ENCODE measurements at regions not wholly inside any gene's neighbourhood (a gene's known extent, or its start where the extent isn't known, plus 50 kb on each side); places are given as distances from the start of the nearest gene placed in this dataset.

- TF ChIP-seq EZH2 (IDR thresholded peaks at IDR 0.05; ENCODE audit: borderline replicate concordance, low read depth, low read length, severe bottlenecking) (no peak), CTCF (IDR thresholded peaks at IDR 0.05; ENCODE audit: extremely low read depth in 1 of 2, insufficient read depth in 1 of 2, low read depth in 1 of 2, low read length in 2 of 2) (no peak), POLR2AphosphoS5 (IDR thresholded peaks at IDR 0.05; ENCODE audit: insufficient read depth, low read depth, low read length) (no peak), POLR2A (IDR thresholded peaks at IDR 0.05; ENCODE audit: low read depth, low read length) (no peak), GATA2 (IDR thresholded peaks at IDR 0.05; ENCODE audit: insufficient read depth, insufficient read length, low read depth, low read length) (no peak), MYC (IDR thresholded peaks at IDR 0.05; ENCODE audit: low read depth, low read length) (no peak), MAX (IDR thresholded peaks at IDR 0.05; ENCODE audit: insufficient read depth, insufficient read length) (no peak), FOS (IDR thresholded peaks at IDR 0.05; ENCODE audit: borderline replicate concordance, insufficient read depth, low read length) (no peak), JUN (IDR thresholded peaks at IDR 0.05; ENCODE audit: borderline replicate concordance, insufficient read depth, insufficient read length, low read depth) (no peak)
These were observed 297.0 kb upstream of the KLHL1 start for GRCh38 chr13:70405266-70405665.
